HS-5 (cell line): ENCODE measurements at regions not wholly inside any gene's neighbourhood (a gene's known extent, or its start where the extent isn't known, plus 50 kb on each side); places are given as distances from the start of the nearest gene placed in this dataset.
"Not testable (repeated sequence)": the region's sequence is repeated elsewhere in the genome, so short reads cannot be mapped to it uniquely, and the experiment has no call there.

ENCODE experiments used
- DNase-seq: peaks from one replicate; pipeline ENCODE4 v3.0.0-alpha.2; 2012; ENCODE audit warnings: low read depth

- no peak for DNase-seq
Measured at GRCh38 chr12:73210548-73211204, 938.5 kb downstream of the TRHDE start.

- no peak for DNase-seq
Measured at GRCh38 chr12:73220951-73221350, 948.8 kb downstream of the TRHDE start.

- DNase-seq, result no peak
Measured at GRCh38 chr12:73221398-73221797, 949.2 kb downstream of the TRHDE start.

GRCh38 chr12:73221836-73222235, 949.7 kb downstream of the TRHDE start:
- DNase-seq, result no peak

GRCh38 chr12:73225371-73225937, 953.3 kb downstream of the TRHDE start:
- no peak for DNase-seq

- no peak for DNase-seq
Measured at GRCh38 chr12:73225941-73226340, 953.8 kb downstream of the TRHDE start.

GRCh38 chr12:73226593-73226992, 954.4 kb downstream of the TRHDE start:
- no peak for DNase-seq

GRCh38 chr12:73228828-73229227, 956.7 kb downstream of the TRHDE start:
- not testable (repeated sequence) for DNase-seq

- no peak for DNase-seq
Measured at GRCh38 chr12:73235387-73235786, 963.2 kb downstream of the TRHDE start.

GRCh38 chr12:73240110-73240509, 967.9 kb downstream of the TRHDE start:
- no peak for DNase-seq

GRCh38 chr12:73262788-73263381, 990.7 kb downstream of the TRHDE start:
- DNase-seq, result no peak

- DNase-seq, result no peak
Measured at GRCh38 chr12:73266206-73266605, 994.0 kb downstream of the TRHDE start.

- peak; percentile 30 for DNase-seq
Measured at GRCh38 chr12:73274976-73275375, 1002.8 kb downstream of the TRHDE start.

GRCh38 chr12:73277971-73278370, 1005.8 kb downstream of the TRHDE start:
- DNase-seq, result no peak

- DNase-seq, result no peak
Measured at GRCh38 chr12:73301530-73301929, 1029.4 kb downstream of the TRHDE start.

- no peak for DNase-seq
Measured at GRCh38 chr12:73307260-73307659, 1035.1 kb downstream of the TRHDE start.

- DNase-seq, result no peak
Measured at GRCh38 chr12:73308079-73308478, 1035.9 kb downstream of the TRHDE start.

GRCh38 chr12:73308747-73309146, 1036.6 kb downstream of the TRHDE start:
- peak; percentile 35 for DNase-seq

- DNase-seq, result no peak
Measured at GRCh38 chr12:73321319-73321718, 1049.1 kb downstream of the TRHDE start.

- no peak for DNase-seq
Measured at GRCh38 chr12:73321776-73322175, 1049.6 kb downstream of the TRHDE start.

- DNase-seq, result no peak
Measured at GRCh38 chr12:73330584-73331351, 1058.6 kb downstream of the TRHDE start.

GRCh38 chr12:73341559-73342247, 1069.5 kb downstream of the TRHDE start:
- no peak for DNase-seq
